A549 (cell line): ENCODE measurements at regions not wholly inside any gene's neighbourhood (a gene's known extent, or its start where the extent isn't known, plus 50 kb on each side); places are given as distances from the start of the nearest gene placed in this dataset.

Source experiments
- ATAC-seq, 2 experiments: fragments of 200-7000 bp in 1 of 2; fragments of >200 bp in 1 of 2; cut with Nextera tagmentation in 1 of 2; cut with Tn5 transposase in 1 of 2; 3 replicates each; pipeline versions ENCODE4 v1.8.0 to v1.9.1; 2018 to 2020; ENCODE audit warnings: mild to moderate bottlenecking in 1 of 2, moderate library complexity in 1 of 2
- CTCF ChIA-PET: fragments of 300-600 bp; sonication (Branson Sonifier 250); formaldehyde crosslinking; extraction: SDS; loops from one replicate; lab custom pipeline; 2021; ENCODE audit warnings: antibody characterized with exemption, inconsistent platforms; lab: Yijun Ruan, JAX
- POLR2A ChIA-PET: fragments of 350-600 bp; formaldehyde crosslinking; extraction: SDS; loops from one replicate; lab custom pipeline; 2021; ENCODE audit warnings: antibody characterized with exemption, inconsistent platforms; lab: Yijun Ruan, JAX
- DNase-seq, 2 experiments: peaks; one replicate each; pipeline versions ENCODE4 v3.0.0 to v3.0.0-alpha.2; 2011 to 2016; ENCODE audit warnings: low read depth in 1 of 2, low spot score in 1 of 2
- FAIRE-seq: peaks from 2 replicates; lab custom pipeline; 2011; peaks lifted over from hg19 to GRCh38; lab: Jason Lieb, UNC
- H3K27ac ChIP-seq, 2 experiments: fragments of >200 bp; sonication (Bioruptor Twin); formaldehyde crosslinking; 3 replicates each; pipeline ENCODE4 v1.5.1; 2016 to 2017
- H3K4me1 ChIP-seq: fragments of >200 bp; sonication (Bioruptor Twin); formaldehyde crosslinking; 3 replicates; pipeline ENCODE4 v1.6.1; 2016
- H3K4me2 ChIP-seq: fragments of >200 bp; sonication (Bioruptor Twin); formaldehyde crosslinking; 3 replicates; pipeline ENCODE4 v1.6.1; 2016
- H3K4me3 ChIP-seq: fragments of >200 bp; sonication (Bioruptor Twin); formaldehyde crosslinking; 3 replicates; pipeline ENCODE4 v1.5.1; 2016
- H3K9me3 ChIP-seq: fragments of >200 bp; sonication (Bioruptor Twin); formaldehyde crosslinking; 3 replicates; pipeline ENCODE4 v1.6.1; 2016
- BHLHE40 ChIP-seq: IDR thresholded peaks from 2 replicates; pipeline ENCODE4 v1.6.1; 2012; ENCODE audit warnings: low read depth, low read length, inconsistent platforms
- CBX2 ChIP-seq: fragments of 200-600 bp; sonication (generic); IDR thresholded peaks from 2 replicates; pipeline ENCODE4 v1.6.1; 2016; ENCODE audit warnings: low read depth, mild to moderate bottlenecking, borderline replicate concordance
- CBX8 ChIP-seq: fragments of 200-600 bp; sonication (generic); IDR thresholded peaks from 2 replicates; pipeline ENCODE4 v1.6.1; 2016
- CEBPB ChIP-seq, 2 experiments: fragments of >200 bp in 1 of 2; sonication (Bioruptor Twin) in 1 of 2; formaldehyde crosslinking in 1 of 2; IDR thresholded peaks; 2 replicates each; pipeline ENCODE4 v1.6.1; 2012 to 2016
- CHD4 ChIP-seq: fragments of 200-600 bp; sonication (generic); IDR thresholded peaks from 2 replicates; pipeline ENCODE4 v1.6.1; 2016; ENCODE audit warnings: antibody characterized with exemption, mild to moderate bottlenecking, borderline replicate concordance
- EHF ChIP-seq: fragments of 250-450 bp; sonication (Bioruptor Pico); IDR thresholded peaks from 2 replicates; pipeline ENCODE4 v1.5.0; 2020; ENCODE audit warnings: mild to moderate bottlenecking
- EHMT2 ChIP-seq: fragments of 200-600 bp; sonication (generic); IDR thresholded peaks from 2 replicates; pipeline ENCODE4 v1.6.1; 2016; ENCODE audit warnings: antibody characterized with exemption, low read depth, mild to moderate bottlenecking, moderate library complexity
- EP300 ChIP-seq, 2 experiments: fragments of >200 bp; sonication (Bioruptor Twin); formaldehyde crosslinking; IDR thresholded peaks; 2 replicates in 1 of 2; 3 replicates in 1 of 2; pipeline ENCODE4 v1.6.1; 2016 to 2017
- ESRRA ChIP-seq: fragments of 150-350 bp; IDR thresholded peaks from 2 replicates; pipeline ENCODE4 v1.6.1; 2014; ENCODE audit warnings: mild to moderate bottlenecking, low read length, borderline replicate concordance
- FOSB ChIP-seq: fragments of 250-450 bp; sonication (Bioruptor Pico); IDR thresholded peaks from 2 replicates; pipeline ENCODE4 v1.5.0; 2020; ENCODE audit warnings: mild to moderate bottlenecking, moderate library complexity
- HOXB13 ChIP-seq: fragments of 250-450 bp; sonication (Bioruptor Pico); IDR thresholded peaks from 2 replicates; pipeline ENCODE4 v1.5.0; 2020; ENCODE audit warnings: low read depth, mild to moderate bottlenecking, moderate library complexity
- HOXB5 ChIP-seq: fragments of 250-450 bp; sonication (Bioruptor Pico); IDR thresholded peaks from 2 replicates; pipeline ENCODE4 v1.5.0; 2020; ENCODE audit warnings: mild to moderate bottlenecking, moderate library complexity
- JUN ChIP-seq, 2 experiments: fragments of >200 bp; sonication (Bioruptor Twin); formaldehyde crosslinking; IDR thresholded peaks; 2 replicates in 1 of 2; 3 replicates in 1 of 2; pipeline ENCODE4 v1.6.1; 2016 to 2017
- KDM5A ChIP-seq: fragments of 200-600 bp; sonication (generic); IDR thresholded peaks from 2 replicates; pipeline ENCODE4 v1.6.1; 2016; ENCODE audit warnings: antibody characterized with exemption, mild to moderate bottlenecking
- MAZ ChIP-seq: fragments of 150-350 bp; IDR thresholded peaks from 2 replicates; pipeline ENCODE4 v1.6.1; 2014; ENCODE audit warnings: antibody characterized with exemption, low read depth, low read length, borderline replicate concordance
- NFE2L2 ChIP-seq: fragments of 150-350 bp; conservative IDR thresholded peaks from 2 replicates; pipeline ENCODE4 v1.6.1; 2014; ENCODE audit warnings: low read length
- NR3C1 ChIP-seq: fragments of >200 bp; sonication (Bioruptor Twin); formaldehyde crosslinking; IDR thresholded peaks from 3 replicates; pipeline ENCODE4 v1.6.1; 2017
- PHF8 ChIP-seq: fragments of 200-600 bp; sonication (generic); IDR thresholded peaks from 2 replicates; pipeline ENCODE4 v1.6.1; 2016; ENCODE audit warnings: low read depth, mild to moderate bottlenecking, antibody characterized with exemption, moderate library complexity, borderline replicate concordance
- POLR2A ChIP-seq: IDR thresholded peaks from 2 replicates; pipeline ENCODE4 v1.6.1; 2012; ENCODE audit warnings: mild to moderate bottlenecking, low read length
- RAD21 ChIP-seq, 2 experiments: fragments of >200 bp in 1 of 2; sonication (Bioruptor Twin) in 1 of 2; formaldehyde crosslinking in 1 of 2; IDR thresholded peaks in 1 of 2; conservative IDR thresholded peaks in 1 of 2; 2 replicates in 1 of 2; 3 replicates in 1 of 2; pipeline ENCODE4 v1.6.1; 2012 to 2018; ENCODE audit warnings: inconsistent platforms in 1 of 2
- SMC3 ChIP-seq: fragments of >200 bp; sonication (Bioruptor Twin); formaldehyde crosslinking; IDR thresholded peaks from 3 replicates; pipeline ENCODE4 v1.6.1; 2018; ENCODE audit warnings: inconsistent platforms
- SREBF2 ChIP-seq: fragments of 450-650 bp; IDR thresholded peaks from 2 replicates; pipeline ENCODE4 v1.6.1; 2014; ENCODE audit warnings: mild to moderate bottlenecking, moderate library complexity
- TFCP2L1 ChIP-seq: fragments of 250-450 bp; sonication (Bioruptor Pico); IDR thresholded peaks from 2 replicates; pipeline ENCODE4 v1.5.0; 2021; ENCODE audit warnings: mild to moderate bottlenecking
- TP53 ChIP-seq: fragments of 250-450 bp; sonication (Bioruptor Pico); IDR thresholded peaks from 2 replicates; pipeline ENCODE4 v1.5.0; 2021; ENCODE audit warnings: mild to moderate bottlenecking, moderate library complexity
- ZC3H11A ChIP-seq: fragments of 450-650 bp; IDR thresholded peaks from 2 replicates; pipeline ENCODE4 v1.6.1; 2014; ENCODE audit warnings: antibody characterized with exemption, mild to moderate bottlenecking
- ZFP36 ChIP-seq: fragments of 450-650 bp; IDR thresholded peaks from 2 replicates; pipeline ENCODE4 v1.6.1; 2014; ENCODE audit warnings: borderline replicate concordance; ENCODE audit not compliant: partially characterized antibody
- ZNF302 ChIP-seq: fragments of 250-450 bp; sonication (Bioruptor Pico); IDR thresholded peaks from 2 replicates; pipeline ENCODE4 v1.9.0; 2021; ENCODE audit warnings: inconsistent platforms, mild to moderate bottlenecking, moderate library complexity
- WGBS: methylation state at CpG from one replicate; pipeline ENCODE4 v1.1.6; 2017; ENCODE audit errors: missing lambda C conversion rate; 5-methylcytosine and 5-hydroxymethylcytosine counted together
- TF ChIP-seq, protein P1 (sequence below): IDR thresholded peaks from 2 replicates; pipeline ENCODE4 v1.6.1; 2012
- TF ChIP-seq, protein P2 (sequence below): IDR thresholded peaks from 2 replicates; pipeline ENCODE4 v1.6.1; 2012; ENCODE audit warnings: low read depth, borderline replicate concordance
- TF ChIP-seq, protein P3 (sequence below): fragments of 150-350 bp; IDR thresholded peaks from 2 replicates; pipeline ENCODE4 v1.6.1; 2014; ENCODE audit warnings: low read depth, mild to moderate bottlenecking, low read length
- TF ChIP-seq, protein P4 (sequence below): fragments of >200 bp; sonication (Bioruptor Twin); formaldehyde crosslinking; IDR thresholded peaks from 2 replicates; pipeline ENCODE4 v1.6.1; 2016
- TF ChIP-seq, protein P5 (sequence below): fragments of >200 bp; sonication (Bioruptor Twin); formaldehyde crosslinking; IDR thresholded peaks from 3 replicates; pipeline ENCODE4 v1.5.1; 2016
- TF ChIP-seq, protein P6 (sequence below): fragments of >200 bp; sonication (Bioruptor Twin); formaldehyde crosslinking; IDR thresholded peaks from 3 replicates; pipeline ENCODE4 v1.6.1; 2016

DNA sequence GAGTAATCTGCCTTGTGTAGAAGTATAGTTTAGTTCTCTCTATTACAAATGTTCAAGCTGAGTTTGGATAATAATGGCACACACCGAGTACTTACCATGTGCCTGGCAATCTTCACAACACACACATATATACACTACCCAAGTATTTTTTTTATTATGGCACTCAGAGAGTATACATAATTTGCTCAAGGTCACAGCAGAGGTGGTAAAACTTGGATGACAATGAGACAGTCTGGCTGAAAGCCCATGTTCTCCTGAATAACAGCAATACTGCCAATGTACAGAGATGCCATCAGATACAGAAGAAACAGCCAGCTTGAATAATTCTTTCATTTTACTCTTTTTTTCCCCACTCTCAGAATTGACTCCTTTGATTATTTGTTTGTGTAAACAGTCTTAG is 460.0 kb downstream of the CNTN6 start:
- WGBS, result 9% methylated on average over 1 of the region's 1 CpG

DNA sequence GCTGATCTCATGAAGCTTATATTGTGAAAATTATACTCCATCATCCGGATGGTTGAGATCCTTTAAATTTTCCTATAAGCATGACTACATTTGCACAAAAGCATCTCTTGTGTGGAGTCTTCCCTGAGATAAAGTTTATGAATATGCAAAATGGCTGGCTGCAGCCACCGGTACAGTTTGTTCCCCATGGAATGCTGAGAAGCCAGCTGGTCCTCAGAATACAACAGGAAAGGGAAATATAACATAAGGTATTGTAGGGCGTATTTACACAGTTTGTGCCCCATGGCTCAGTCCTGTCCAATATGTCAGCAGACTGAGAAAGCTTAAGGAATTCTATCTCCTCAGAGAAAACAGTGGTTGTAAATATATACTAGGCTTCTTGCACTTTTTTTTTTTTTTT is 468.6 kb downstream of the CNTN6 start:
- ATAC-seq, result no peak
- Histone ChIP-seq H3K4me2 (no peak overlapping the region), H3K27ac (no peak overlapping the region), H3K4me1 (no peaks in the 10 kb centered on the region), H3K9me3 (peaks cover 7% of the 10 kb centered on the region; the same call in 2 of the 3 replicates), H3K4me3 (no peak overlapping the region)
- no peak for FAIRE-seq
- no peak for DNase-seq
- CTCF ChIA-PET, result no interaction called here
- WGBS, result 17% methylated on average over 3 of the region's 3 CpGs
- POLR2A ChIA-PET, result no interaction called here
- TF ChIP-seq NR3C1, result no peak
- no peak for TF ChIP-seq BHLHE40
- no peak for TF ChIP-seq HOXB13
- no peak for TF ChIP-seq POLR2A
- no peak for TF ChIP-seq PHF8
- TF ChIP-seq CBX8, result no peak
- no peak for TF ChIP-seq CHD4
- no peak for TF ChIP-seq NFE2L2
- TF ChIP-seq ZFP36, result no peak
- TF ChIP-seq RAD21 (conservative IDR thresholded peaks at IDR 0.05 in 1 of 2, IDR thresholded peaks at IDR 0.05 in 1 of 2), result no peak
- TF ChIP-seq, protein P1, sequence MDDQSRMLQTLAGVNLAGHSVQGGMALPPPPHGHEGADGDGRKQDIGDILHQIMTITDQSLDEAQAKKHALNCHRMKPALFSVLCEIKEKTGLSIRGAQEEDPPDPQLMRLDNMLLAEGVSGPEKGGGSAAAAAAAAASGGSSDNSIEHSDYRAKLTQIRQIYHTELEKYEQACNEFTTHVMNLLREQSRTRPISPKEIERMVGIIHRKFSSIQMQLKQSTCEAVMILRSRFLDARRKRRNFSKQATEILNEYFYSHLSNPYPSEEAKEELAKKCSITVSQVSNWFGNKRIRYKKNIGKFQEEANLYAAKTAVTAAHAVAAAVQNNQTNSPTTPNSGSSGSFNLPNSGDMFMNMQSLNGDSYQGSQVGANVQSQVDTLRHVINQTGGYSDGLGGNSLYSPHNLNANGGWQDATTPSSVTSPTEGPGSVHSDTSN, result no peak
- TF ChIP-seq, protein P2, sequence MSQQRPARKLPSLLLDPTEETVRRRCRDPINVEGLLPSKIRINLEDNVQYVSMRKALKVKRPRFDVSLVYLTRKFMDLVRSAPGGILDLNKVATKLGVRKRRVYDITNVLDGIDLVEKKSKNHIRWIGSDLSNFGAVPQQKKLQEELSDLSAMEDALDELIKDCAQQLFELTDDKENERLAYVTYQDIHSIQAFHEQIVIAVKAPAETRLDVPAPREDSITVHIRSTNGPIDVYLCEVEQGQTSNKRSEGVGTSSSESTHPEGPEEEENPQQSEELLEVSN, result no peak
- TF ChIP-seq ZNF302 (CRISPR knock-in tag), result no peak
- TF ChIP-seq MAZ, result no peak
- TF ChIP-seq SREBF2, result no peak

More for the DNA sequence above, 460.0 kb downstream of the CNTN6 start:
- ChIA-PET POLR2A (no interaction called here), CTCF (interaction anchor here (1.2 kb wide), 1 partner anchor 10 kb away, joined by 3 read pairs; no protein-coding TSS in a partner anchor)
- H3K4me1 ChIP-seq, result no peaks in the 10 kb centered on the region
- ATAC-seq (no peak), DNase-seq (no peak), FAIRE-seq (no peak)
- H3K9me3 ChIP-seq, result no peaks in the 10 kb centered on the region; the same call in 2 of the 3 replicates
- H3K4me3 ChIP-seq, result no peak overlapping the region
- H3K4me2 ChIP-seq, result no peak overlapping the region
- TF ChIP-seq EHMT2 (no peak), CBX2 (no peak), FOSB (no peak), JUN (IDR thresholded peaks at IDR 0.05) (no peak), CEBPB (IDR thresholded peaks at IDR 0.05) (no peak), SMC3 (no peak)
- TF ChIP-seq, protein P3, sequence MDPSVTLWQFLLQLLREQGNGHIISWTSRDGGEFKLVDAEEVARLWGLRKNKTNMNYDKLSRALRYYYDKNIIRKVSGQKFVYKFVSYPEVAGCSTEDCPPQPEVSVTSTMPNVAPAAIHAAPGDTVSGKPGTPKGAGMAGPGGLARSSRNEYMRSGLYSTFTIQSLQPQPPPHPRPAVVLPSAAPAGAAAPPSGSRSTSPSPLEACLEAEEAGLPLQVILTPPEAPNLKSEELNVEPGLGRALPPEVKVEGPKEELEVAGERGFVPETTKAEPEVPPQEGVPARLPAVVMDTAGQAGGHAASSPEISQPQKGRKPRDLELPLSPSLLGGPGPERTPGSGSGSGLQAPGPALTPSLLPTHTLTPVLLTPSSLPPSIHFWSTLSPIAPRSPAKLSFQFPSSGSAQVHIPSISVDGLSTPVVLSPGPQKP, result no peak
- TF ChIP-seq, protein P4, sequence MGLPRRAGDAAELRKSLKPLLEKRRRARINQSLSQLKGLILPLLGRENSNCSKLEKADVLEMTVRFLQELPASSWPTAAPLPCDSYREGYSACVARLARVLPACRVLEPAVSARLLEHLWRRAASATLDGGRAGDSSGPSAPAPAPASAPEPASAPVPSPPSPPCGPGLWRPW, result no peak
- H3K27ac ChIP-seq, result no peak overlapping the region

DNA sequence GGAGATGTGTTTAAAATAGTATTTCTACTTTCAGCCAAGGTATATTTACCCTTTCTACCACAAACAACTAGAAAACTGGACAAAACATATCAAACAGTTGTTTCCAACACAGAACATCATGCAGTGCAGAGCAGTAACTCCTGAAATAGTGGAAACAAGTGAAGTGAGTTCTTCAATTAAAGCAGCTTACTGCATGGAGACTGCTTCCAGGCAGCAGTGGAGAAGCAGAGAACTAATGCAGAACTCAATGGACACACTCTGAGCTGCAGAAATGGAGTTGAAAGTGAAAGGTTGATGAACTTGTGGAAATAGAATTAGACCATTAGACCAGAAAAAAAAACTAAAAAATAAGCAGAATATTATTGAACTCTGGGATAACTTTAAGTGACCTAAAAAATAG is 478.9 kb downstream of the CNTN6 start:
- H3K4me1 ChIP-seq, result no peaks in the 10 kb centered on the region
- DNase-seq (no peak), ATAC-seq (no peak), FAIRE-seq (no peak)
- H3K27ac ChIP-seq, result no peak overlapping the region
- no peak overlapping the region for H3K4me3 ChIP-seq
- no peak overlapping the region for H3K4me2 ChIP-seq
- H3K9me3 ChIP-seq, result no peaks in the 10 kb centered on the region; the same call in 2 of the 3 replicates
- ChIA-PET CTCF (interaction anchor here (0.9 kb wide), 1 partner anchor 9 kb away, joined by 3 read pairs; no protein-coding TSS in a partner anchor), POLR2A (no interaction called here)
- TF ChIP-seq, protein P5, sequence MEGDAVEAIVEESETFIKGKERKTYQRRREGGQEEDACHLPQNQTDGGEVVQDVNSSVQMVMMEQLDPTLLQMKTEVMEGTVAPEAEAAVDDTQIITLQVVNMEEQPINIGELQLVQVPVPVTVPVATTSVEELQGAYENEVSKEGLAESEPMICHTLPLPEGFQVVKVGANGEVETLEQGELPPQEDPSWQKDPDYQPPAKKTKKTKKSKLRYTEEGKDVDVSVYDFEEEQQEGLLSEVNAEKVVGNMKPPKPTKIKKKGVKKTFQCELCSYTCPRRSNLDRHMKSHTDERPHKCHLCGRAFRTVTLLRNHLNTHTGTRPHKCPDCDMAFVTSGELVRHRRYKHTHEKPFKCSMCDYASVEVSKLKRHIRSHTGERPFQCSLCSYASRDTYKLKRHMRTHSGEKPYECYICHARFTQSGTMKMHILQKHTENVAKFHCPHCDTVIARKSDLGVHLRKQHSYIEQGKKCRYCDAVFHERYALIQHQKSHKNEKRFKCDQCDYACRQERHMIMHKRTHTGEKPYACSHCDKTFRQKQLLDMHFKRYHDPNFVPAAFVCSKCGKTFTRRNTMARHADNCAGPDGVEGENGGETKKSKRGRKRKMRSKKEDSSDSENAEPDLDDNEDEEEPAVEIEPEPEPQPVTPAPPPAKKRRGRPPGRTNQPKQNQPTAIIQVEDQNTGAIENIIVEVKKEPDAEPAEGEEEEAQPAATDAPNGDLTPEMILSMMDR, result no peak
- TF ChIP-seq ESRRA (no peak), POLR2A (no peak), RAD21 (conservative IDR thresholded peaks at IDR 0.05 in 1 of 2, IDR thresholded peaks at IDR 0.05 in 1 of 2) (no peak), ZC3H11A (no peak), EHMT2 (no peak), EHF (CRISPR knock-in tag) (no peak), KDM5A (no peak), EP300 (IDR thresholded peaks at IDR 0.05) (no peak), TP53 (CRISPR knock-in tag) (no peak), HOXB5 (no peak), TFCP2L1 (CRISPR knock-in tag) (no peak)
- TF ChIP-seq, protein P6, sequence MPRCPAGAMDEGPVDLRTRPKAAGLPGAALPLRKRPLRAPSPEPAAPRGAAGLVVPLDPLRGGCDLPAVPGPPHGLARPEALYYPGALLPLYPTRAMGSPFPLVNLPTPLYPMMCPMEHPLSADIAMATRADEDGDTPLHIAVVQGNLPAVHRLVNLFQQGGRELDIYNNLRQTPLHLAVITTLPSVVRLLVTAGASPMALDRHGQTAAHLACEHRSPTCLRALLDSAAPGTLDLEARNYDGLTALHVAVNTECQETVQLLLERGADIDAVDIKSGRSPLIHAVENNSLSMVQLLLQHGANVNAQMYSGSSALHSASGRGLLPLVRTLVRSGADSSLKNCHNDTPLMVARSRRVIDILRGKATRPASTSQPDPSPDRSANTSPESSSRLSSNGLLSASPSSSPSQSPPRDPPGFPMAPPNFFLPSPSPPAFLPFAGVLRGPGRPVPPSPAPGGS, result no peak
